GM12878 (cell line): ENCODE measurements at regions not wholly inside any gene's neighbourhood (a gene's known extent, or its start where the extent isn't known, plus 50 kb on each side); places are given as distances from the start of the nearest gene placed in this dataset.

ENCODE experiments used
- ATAC-seq: fragments of 200-7000 bp; cut with Tn5 transposase; 3 replicates; pipeline ENCODE4 v1.9.1; 2020; ENCODE audit warnings: mild to moderate bottlenecking, moderate library complexity
- BruUV-seq: library from RNA; stranded (reverse); fragments of 400-500 nt; replicated peaks from 2 replicates; lab custom pipeline; 2021; lab: Mats Ljungman, UMichigan
- CTCF ChIA-PET: fragments of 300-600 bp; sonication (Branson Sonifier 250); formaldehyde crosslinking; extraction: SDS; loops from one replicate; lab custom pipeline; 2021; ENCODE audit warnings: inconsistent platforms; lab: Yijun Ruan, JAX
- POLR2A ChIA-PET: fragments of 350-600 bp; formaldehyde crosslinking; extraction: SDS; loops from one replicate; lab custom pipeline; 2021; ENCODE audit warnings: inconsistent platforms; lab: Charles Lee
- RAD21 ChIA-PET: fragments of 300-600 bp; sonication (Branson Sonifier 250); formaldehyde crosslinking; loops from one replicate; lab custom pipeline; 2023; ENCODE audit warnings: antibody characterized with exemption; ENCODE audit not compliant: unreplicated experiment; lab: Charles Lee
- SMC1A ChIA-PET: fragments of 300-600 bp; sonication (Branson Sonifier 250); formaldehyde crosslinking; loops from one replicate; lab custom pipeline; 2023; ENCODE audit not compliant: unreplicated experiment, uncharacterized antibody; lab: Charles Lee
- DNase-seq: peaks from one replicate; pipeline ENCODE4 v3.0.0-alpha.2; 2011; ENCODE audit warnings: low read depth, low spot score
- FAIRE-seq: peaks from 3 replicates; lab custom pipeline; 2011; peaks lifted over from hg19 to GRCh38; lab: Jason Lieb, UNC
- H2AFZ ChIP-seq: 2 replicates; pipeline ENCODE4 v1.6.0; 2011; ENCODE audit warnings: low read depth, low read length, control low read depth; ENCODE audit not compliant: control insufficient read depth
- H3K27ac ChIP-seq: 2 replicates; pipeline ENCODE4 v1.5.1; 2011; ENCODE audit warnings: control low read depth; ENCODE audit not compliant: control insufficient read depth, insufficient read depth
- H3K27me3 ChIP-seq, 2 experiments: replicated peaks in 1 of 2; 2 replicates each; pipeline versions ENCODE4 v1.6.0 to v1.6.1; 2011; ENCODE audit warnings: low read length in 1 of 2; ENCODE audit not compliant: control insufficient read depth in 2 of 2, insufficient read depth in 2 of 2
- H3K36me3 ChIP-seq, 2 experiments: 2 replicates each; pipeline ENCODE4 v1.5.1; 2011; ENCODE audit warnings: low read length in 1 of 2; ENCODE audit not compliant: control insufficient read depth in 2 of 2, insufficient read depth in 2 of 2
- H3K4me1 ChIP-seq: 2 replicates; pipeline ENCODE4 v1.6.1; 2011; ENCODE audit warnings: mild to moderate bottlenecking, low read length, moderate library complexity, mixed read lengths; ENCODE audit not compliant: control insufficient read depth, insufficient read depth
- H3K4me2 ChIP-seq: 2 replicates; pipeline ENCODE4 v1.6.0; 2011; ENCODE audit warnings: control low read depth; ENCODE audit not compliant: control insufficient read depth, insufficient read depth
- H3K4me3 ChIP-seq: fragments of 200-600 bp; sonication (generic); 2 replicates; pipeline ENCODE4 v1.5.1; 2016
- H3K79me2 ChIP-seq: 2 replicates; pipeline ENCODE4 v1.6.0; 2011; ENCODE audit warnings: low read length; ENCODE audit not compliant: control insufficient read depth, insufficient read depth
- H3K9ac ChIP-seq: 2 replicates; pipeline ENCODE4 v1.8.0; 2011; ENCODE audit warnings: low read length, control low read depth, mixed read lengths; ENCODE audit not compliant: control insufficient read depth, insufficient read depth
- H3K9me3 ChIP-seq: replicated peaks from 3 replicates; pipeline ENCODE4 v1.5.1; 2011; ENCODE audit warnings: mild to moderate bottlenecking, low read length; ENCODE audit not compliant: control insufficient read depth, insufficient read depth
- H4K20me1 ChIP-seq: 2 replicates; pipeline ENCODE4 v1.6.0; 2011; ENCODE audit not compliant: control insufficient read depth, insufficient read depth
- BMI1 ChIP-seq: fragments of 450-650 bp; IDR thresholded peaks from 2 replicates; pipeline ENCODE4 v1.6.1; 2016; ENCODE audit warnings: mild to moderate bottlenecking, moderate library complexity, borderline replicate concordance
- CREB1 ChIP-seq: IDR thresholded peaks from 2 replicates; pipeline ENCODE4 v1.6.1; 2012; ENCODE audit warnings: low read depth, mild to moderate bottlenecking, inconsistent platforms
- IRF3 ChIP-seq: fragments of 450-650 bp; IDR thresholded peaks from 2 replicates; pipeline ENCODE4 v1.6.1; 2014; ENCODE audit warnings: mild to moderate bottlenecking
- NFIC ChIP-seq: IDR thresholded peaks from 2 replicates; pipeline ENCODE4 v1.6.1; 2012; ENCODE audit warnings: low read depth, mild to moderate bottlenecking, inconsistent platforms, low read length, moderate library complexity
- RAD21 ChIP-seq: IDR thresholded peaks from 2 replicates; pipeline ENCODE4 v1.6.1; 2011; ENCODE audit warnings: mild to moderate bottlenecking, low read depth, low read length, moderate library complexity; ENCODE audit not compliant: insufficient read depth
- REST ChIP-seq: IDR thresholded peaks from 2 replicates; pipeline ENCODE4 v1.6.1; 2012; ENCODE audit warnings: mild to moderate bottlenecking, low read depth, low read length
- SMAD5 ChIP-seq: IDR thresholded peaks from 2 replicates; pipeline ENCODE4 v1.6.1; 2016; ENCODE audit warnings: antibody characterized with exemption, low read depth
- TCF3 ChIP-seq: IDR thresholded peaks from 2 replicates; pipeline ENCODE4 v1.6.1; 2012; ENCODE audit warnings: low read depth, mild to moderate bottlenecking, low read length, borderline replicate concordance; ENCODE audit not compliant: insufficient read depth
- ZBED1 ChIP-seq: IDR thresholded peaks from 2 replicates; pipeline ENCODE4 v1.6.1; 2016; ENCODE audit warnings: borderline replicate concordance
- ZNF217 ChIP-seq: fragments of 450-650 bp; IDR thresholded peaks from 2 replicates; pipeline ENCODE4 v1.6.1; 2017; ENCODE audit warnings: antibody characterized with exemption, mild to moderate bottlenecking
- WGBS: methylation state at CpG from one replicate; pipeline ENCODE4 v1.1.6; 2016; ENCODE audit warnings: low lambda C conversion rate; ENCODE audit not compliant: insufficient replicate concordance, insufficient coverage; ENCODE audit errors: missing lambda C conversion rate; 5-methylcytosine and 5-hydroxymethylcytosine counted together
- in situ Hi-C: fragments of 300-500 bp; cut with MboI; formaldehyde crosslinking; loops from 9 replicates; pipeline ENCODE4 v1.14.3; 2018; ENCODE audit warnings: mixed read lengths
- intact Hi-C: fragments of 100-400 bp; cut with micrococcal nuclease; formaldehyde crosslinking; loops from one replicate; pipeline ENCODE4 v1.14.2; 2022; ENCODE audit not compliant: unreplicated experiment

- no peak overlapping the region for H3K4me2 ChIP-seq
- POLR2A ChIA-PET: no interaction called here
- no peaks in the 10 kb centered on the region for H3K9me3 ChIP-seq
- H2AFZ ChIP-seq: no peak overlapping the region
- TF ChIP-seq IRF3 (no peak), CREB1 (no peak), BMI1 (no peak), ZNF217 (no peak), ZBED1 (no peak), NFIC (no peak), TCF3 (no peak), RAD21 (no peak)
- TF ChIP-seq, all 136 proteins: peak for 0
- no peaks in the 10 kb centered on the region for H3K4me1 ChIP-seq
- no peak overlapping the region for H3K9ac ChIP-seq
- no peaks in the 10 kb centered on the region for H3K27me3 ChIP-seq
- H4K20me1 ChIP-seq: no peaks in the 10 kb centered on the region
- H3K4me3 ChIP-seq: no peak overlapping the region
- no peaks in the 10 kb centered on the region for H3K79me2 ChIP-seq
- ChIA-PET RAD21 (no interaction called here), CTCF (no interaction called here), SMC1A (interaction anchor here (0.6 kb wide), 1 partner anchor 260 kb away, joined by 3 read pairs; no protein-coding TSS in a partner anchor)
- H3K36me3 ChIP-seq: no peaks in the 10 kb centered on the region
- in situ Hi-C loops: no loop called here
- FAIRE-seq: no peak
- no peak for DNase-seq
- no peak for ATAC-seq
- intact Hi-C loops: no loop called here
- WGBS: 77% methylated on average over 20 of the region's 23 CpGs
- H3K27ac ChIP-seq: no peak overlapping the region
- BruUV-seq: no TSS peak
Measured at GRCh38 chr3:82807781-82808180, 1046.3 kb upstream of the GBE1 start.

GRCh38 chr3:82802501-82802900, 1041.1 kb upstream of the GBE1 start:
- H3K4me2 ChIP-seq: no peak overlapping the region
- H3K27ac ChIP-seq: no peak overlapping the region
- no peaks in the 10 kb centered on the region for H3K4me1 ChIP-seq
- no peak overlapping the region for H3K4me3 ChIP-seq
- in situ Hi-C loops (no loop called here), intact Hi-C loops (no loop called here)
- ChIA-PET SMC1A (no interaction called here), CTCF (no interaction called here), POLR2A (no interaction called here), RAD21 (no interaction called here)
- H3K27me3 ChIP-seq: no peaks in the 10 kb centered on the region
- TF ChIP-seq SMAD5 (no peak), REST (no peak)
- 42% methylated on average over 2 of the region's 2 CpGs for WGBS
- H2AFZ ChIP-seq: no peak overlapping the region
- DNase-seq (no peak), FAIRE-seq (no peak), ATAC-seq (no peak)
- no TSS peak for BruUV-seq
- H3K36me3 ChIP-seq: no peaks in the 10 kb centered on the region
- H3K9ac ChIP-seq: no peak overlapping the region
- no peaks in the 10 kb centered on the region for H3K79me2 ChIP-seq
- no peaks in the 10 kb centered on the region for H4K20me1 ChIP-seq
- no peaks in the 10 kb centered on the region for H3K9me3 ChIP-seq
